ENCODE measurements at regions not wholly inside any gene's neighbourhood (a gene's known extent, or its start where the extent isn't known, plus 50 kb on each side); places are given as distances from the start of the nearest gene placed in this dataset.

DNA sequence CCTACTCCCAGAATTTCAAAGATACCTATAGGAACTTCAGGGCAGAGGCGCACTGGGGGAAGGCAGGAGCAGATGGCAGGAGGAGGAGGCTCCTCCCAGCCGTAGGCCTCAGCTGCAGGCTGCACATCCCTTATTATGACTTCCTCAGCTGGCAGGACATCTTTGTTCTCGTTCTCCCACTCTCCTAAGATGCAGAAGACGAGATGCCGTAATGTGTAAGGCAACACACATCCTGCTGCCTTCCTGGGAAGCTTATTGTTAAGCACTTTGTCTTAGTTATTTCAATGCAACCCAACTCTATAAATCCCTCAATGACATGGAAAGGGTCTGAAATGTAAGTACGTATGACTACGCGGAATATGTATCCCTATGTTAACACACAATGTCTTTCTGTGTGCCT is 599.8 kb upstream of the MGMT start:
- no peak for FAIRE-seq

DNA sequence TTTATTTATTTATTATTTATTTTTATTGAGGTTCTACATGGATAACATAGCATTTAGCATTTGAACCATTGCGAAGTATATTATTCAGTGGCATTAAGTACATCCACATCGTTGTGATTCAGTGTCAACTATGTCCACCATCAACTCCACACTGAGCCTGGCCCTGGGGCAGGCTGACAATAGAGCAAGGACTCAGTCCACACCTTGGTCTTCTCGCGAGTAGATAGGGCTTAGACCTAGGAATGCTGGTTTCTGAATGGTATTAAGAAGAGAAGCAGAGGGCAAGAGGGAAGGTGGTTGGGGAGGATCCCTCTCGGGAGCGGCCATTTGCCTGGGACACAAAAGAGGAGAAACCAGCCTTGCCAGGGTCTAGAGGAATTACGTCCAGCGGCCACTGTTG is 599.2 kb upstream of the MGMT start:
- no peak for FAIRE-seq

DNA sequence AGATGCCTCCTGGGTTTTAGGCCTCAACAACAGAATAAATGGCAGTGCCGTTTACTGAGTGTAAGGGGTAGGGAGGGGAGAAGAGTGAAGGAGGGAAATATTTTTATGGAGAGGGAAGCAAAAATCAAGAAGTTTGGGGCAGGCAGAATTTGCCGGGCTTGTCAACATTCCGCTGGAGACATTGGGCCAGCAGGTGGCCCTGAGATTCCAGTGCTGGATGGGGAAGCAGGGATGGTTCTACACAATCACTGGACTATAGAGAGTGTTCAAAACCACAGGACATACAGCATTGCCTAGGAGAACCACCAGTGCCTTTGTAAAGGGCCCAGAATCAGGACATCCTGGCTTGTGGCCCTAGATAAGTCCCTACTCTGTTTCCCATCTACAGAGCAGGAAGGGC is 598.6 kb upstream of the MGMT start:
- no peak for FAIRE-seq

DNA sequence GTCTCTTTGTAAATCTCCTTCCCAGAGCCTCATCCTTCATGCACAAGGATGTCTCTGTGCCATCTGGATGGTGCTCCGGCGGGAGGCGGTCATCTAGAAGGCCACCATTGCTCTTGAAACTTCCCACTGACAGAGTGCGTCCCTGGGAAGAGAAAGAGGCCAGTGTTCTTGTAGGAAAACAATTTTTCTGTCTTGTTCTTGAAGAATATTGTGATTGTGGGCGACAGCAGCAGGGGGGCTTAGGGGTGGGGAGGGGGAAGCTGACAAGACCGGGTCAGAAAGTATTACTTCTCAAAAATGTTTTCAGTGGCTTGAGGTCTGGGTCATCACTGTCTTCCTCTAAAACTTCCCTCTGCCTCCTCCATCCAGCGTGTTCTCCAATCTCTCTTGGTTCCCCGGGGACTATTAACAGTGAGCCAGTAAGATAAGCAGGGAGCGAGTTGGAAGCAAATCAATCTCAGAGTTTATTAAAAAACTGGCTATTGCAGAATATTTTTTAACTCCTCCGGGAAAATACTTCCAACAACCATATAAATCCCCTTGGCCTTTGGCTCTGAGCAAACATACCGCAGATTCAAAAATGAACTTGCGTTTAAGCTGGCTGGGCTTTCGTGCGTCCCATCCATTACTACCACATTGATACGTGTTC is 597.8 kb upstream of the MGMT start:
- no peak for FAIRE-seq

DNA sequence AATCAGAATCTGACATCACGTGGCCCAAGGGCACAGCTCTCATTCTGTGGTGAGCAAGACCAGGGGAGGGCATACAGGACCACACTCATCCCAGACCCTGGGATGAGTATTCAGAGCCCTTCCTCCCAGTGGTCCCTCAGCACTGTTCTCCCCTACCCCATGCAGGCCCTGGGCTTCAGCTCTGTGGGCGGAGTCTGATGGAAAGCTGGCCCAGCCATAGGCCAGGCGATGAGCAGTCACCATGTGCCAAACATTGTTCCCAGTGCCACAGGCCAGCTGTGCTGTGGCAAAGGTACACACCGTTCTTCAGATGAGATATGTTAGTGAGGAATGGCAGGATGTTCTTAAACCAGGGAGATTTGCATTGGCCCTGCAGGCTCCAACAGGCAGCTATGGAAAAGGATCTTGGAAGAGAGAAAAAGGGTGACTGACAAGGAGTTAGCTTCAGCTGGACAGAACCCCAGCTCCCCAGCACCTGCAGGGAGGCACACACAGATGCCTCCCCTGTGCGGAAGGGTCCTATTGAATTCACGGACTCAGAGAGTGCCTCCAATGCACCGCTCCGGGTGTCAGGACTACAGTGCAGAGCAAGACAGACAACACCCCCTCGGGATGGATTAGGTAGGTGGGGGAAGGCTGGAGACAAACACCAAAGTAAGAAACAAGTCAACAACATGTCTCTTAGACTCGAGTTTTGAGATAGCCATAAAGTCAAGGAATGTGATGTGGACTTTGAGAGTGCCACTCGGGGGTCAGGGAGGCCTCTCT is 596.0 kb upstream of the MGMT start:
- no peak for FAIRE-seq

DNA sequence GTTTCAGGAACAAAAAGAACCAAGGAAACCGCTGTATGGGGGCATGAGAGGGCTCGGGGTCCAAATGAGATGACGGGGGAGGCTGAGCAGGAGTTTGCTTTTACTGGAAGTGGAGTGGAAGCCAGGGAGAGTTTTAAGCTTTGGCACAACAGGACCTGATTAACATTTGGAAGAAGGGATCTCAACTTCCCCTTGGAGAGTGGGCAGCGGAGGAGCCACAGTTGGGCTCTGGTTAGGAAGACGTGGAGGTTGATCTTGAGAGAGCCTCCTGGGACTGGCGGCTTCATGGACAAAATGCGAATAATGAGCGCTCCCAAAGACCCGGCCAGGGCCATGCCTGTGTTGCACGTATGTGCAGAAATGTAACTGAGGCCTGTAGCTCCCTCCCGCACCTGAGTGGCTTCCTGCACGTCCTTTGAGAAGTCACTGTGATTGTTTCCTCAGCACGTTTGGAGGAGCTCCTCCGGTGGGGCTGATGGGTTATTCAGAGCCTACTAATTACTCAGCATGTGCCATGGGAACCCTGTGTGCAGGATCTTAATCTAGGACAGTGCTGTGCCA is 595.3 kb upstream of the MGMT start:
- FAIRE-seq, result no peak

DNA sequence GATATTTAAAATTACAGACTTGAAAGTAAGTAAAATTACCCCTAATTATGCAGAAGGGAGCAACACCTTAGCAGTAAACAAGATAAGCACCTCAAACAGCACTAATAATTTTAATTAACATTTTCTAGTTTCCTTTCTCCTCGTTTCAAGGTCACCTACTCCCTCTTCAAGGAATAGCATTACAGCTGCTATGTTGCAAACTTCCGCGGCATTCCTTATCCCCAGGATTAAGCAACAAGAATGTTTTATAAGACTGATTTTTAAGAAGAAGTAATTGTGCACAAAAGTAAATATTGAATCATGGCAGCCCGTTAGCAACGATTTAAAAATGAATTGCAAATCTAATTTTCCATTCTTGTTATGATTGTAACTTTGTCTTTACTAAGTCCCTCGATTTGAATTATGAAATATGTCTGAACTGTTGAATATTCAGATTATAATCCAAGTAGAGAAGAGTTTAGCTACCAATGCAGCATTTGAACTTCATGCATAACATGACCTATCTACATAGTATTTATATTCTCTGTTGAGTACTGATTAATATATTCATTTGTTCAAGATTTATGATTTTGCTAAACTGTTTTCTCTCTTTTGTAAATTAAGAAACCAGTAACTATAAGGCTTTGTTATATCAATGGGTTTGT is 593.5 kb upstream of the MGMT start:
- peak; percentile 13 for FAIRE-seq

DNA sequence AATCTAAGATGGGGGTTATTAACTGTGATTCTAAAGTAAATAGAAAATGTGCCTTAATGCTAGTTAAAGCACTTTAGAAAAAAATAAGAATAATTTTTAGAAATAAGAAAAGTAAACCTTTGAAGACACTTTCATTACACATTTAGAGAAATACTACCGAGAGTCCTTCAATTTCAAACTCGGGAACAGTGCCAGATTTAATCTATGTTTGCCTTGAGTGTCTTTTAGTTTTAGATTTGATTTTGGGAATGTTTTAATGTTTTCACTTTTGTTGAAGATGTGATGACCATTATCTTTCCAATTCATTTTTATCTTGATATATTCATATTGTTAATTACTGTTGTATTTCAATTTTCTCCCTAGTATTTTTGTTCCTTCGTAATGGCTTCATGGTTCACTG is 592.7 kb upstream of the MGMT start:
- no peak for FAIRE-seq

DNA sequence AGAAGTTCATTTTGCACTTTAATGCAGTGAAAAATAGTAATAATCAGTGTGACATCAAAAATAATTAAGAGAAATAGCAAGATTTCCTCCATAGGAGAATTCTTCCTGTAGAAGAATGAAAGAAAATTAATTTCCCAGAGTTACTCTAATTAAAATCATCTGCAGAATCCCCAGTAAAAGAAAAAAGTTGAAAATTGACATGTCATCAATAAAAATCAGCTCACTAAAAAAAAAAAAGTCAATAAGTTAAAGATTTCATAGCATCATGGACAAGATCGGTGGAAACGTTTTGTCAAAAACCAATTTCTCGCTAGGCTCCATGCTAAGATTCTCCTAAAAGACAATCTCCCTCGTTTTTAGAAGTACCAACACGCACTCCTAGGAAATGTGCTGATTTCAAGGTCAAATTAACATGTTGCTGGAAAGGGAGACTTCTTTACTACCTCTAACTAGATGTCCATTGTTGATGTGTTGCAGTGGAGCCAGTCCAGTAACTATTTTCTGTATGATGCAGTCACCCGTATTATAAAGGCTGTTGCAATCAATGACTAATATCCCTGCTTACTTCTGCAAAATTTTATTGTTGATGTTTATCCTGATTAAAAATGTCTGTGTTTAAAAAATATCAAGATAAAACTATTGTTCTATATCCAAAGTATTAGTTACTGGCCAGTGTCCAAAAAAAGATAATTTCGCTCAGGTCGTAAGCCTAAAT is 591.9 kb upstream of the MGMT start:
- no peak for FAIRE-seq

DNA sequence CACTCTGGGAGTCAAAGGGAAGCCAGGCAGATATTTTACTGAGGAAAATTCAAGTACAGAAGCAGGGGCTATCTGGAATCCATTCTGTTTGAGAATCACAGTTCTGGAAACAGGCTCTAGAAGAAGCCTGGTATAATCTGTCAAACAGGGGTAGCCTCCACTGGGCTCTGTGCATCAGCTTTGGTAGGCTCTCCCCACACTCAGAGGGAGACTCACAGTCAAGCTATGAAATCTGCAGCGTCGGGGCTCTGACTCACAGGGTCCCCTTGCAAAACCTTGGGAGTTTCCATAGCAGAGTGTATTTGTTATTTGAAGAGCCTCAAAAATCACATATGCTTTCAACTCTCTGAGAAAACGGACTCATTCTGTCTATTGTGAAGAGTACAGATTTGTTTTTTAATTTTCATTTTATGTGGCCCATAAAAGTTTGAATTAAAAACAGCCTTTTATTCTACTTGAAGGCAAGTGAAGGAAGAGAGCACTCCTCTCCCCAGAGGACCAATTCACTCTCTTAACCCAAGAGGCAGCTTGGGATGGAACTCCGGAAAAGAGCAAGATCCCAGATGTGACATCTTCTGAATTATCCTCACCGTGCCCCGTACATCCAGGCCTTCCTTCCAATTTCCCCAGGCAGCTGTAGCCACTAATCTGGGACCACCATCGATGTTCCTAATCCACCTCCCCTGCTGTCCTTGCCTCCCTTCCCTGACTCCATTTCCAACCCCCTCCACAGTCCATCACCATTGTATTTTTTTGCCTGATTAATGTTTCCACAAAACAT is 590.9 kb upstream of the MGMT start:
- FAIRE-seq, result no peak

DNA sequence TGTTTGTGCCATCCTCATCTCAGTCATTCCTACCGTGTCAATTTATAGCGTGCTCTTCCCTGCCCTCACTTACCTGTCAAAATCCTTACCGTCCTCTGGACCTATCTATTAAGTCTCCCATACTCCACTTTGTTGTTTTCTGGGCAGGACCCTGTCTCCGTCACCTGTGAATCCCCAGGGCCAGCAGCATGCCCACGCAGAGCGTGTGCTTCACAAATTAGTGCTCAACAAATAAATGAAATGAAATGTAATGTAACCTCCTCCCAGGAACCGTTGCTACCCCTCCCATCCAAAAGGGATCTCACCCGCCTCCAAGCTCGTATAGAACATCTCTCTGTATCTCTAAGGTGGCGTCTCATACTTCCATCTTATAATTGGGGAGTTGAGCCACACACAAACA is 589.9 kb upstream of the MGMT start:
- FAIRE-seq, result no peak

DNA sequence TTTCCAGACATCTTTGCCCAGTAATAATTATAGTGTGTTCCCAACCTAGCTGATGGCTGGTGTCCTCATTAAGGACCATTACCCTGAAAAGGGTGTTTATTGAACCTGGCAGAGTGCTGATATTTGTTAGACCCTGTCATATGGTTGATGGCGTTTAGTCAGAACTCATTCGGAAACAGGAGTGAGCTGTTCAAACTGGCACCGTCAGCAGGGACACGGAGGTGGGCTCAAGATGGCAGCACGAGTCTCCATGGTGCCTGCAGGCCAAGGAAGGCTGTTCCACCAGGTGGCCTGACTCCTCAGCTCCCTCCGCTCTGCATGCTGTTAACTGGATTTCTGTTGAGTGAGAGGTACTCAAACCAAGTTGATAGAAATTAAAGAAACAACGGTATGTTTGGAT is 589.1 kb upstream of the MGMT start:
- no peak for FAIRE-seq

DNA sequence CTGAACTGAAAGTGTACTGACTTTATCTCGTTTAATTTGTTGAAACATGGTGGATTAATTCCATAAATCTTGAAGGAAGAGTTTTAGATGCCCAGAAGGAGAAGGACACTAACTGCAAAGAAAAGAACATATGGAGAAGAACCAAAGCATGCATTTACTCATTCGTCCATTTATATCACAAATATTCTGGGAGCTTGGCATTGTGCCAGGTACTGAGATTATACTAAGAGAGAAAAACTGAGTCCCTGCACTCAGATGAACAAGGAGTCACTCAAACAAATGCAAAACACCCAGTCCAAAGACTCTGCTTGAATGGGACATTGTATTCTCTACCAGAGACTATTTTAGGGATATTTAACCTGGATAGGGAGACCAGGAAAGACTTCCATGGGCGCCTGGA is 588.0 kb upstream of the MGMT start:
- no peak for FAIRE-seq

DNA sequence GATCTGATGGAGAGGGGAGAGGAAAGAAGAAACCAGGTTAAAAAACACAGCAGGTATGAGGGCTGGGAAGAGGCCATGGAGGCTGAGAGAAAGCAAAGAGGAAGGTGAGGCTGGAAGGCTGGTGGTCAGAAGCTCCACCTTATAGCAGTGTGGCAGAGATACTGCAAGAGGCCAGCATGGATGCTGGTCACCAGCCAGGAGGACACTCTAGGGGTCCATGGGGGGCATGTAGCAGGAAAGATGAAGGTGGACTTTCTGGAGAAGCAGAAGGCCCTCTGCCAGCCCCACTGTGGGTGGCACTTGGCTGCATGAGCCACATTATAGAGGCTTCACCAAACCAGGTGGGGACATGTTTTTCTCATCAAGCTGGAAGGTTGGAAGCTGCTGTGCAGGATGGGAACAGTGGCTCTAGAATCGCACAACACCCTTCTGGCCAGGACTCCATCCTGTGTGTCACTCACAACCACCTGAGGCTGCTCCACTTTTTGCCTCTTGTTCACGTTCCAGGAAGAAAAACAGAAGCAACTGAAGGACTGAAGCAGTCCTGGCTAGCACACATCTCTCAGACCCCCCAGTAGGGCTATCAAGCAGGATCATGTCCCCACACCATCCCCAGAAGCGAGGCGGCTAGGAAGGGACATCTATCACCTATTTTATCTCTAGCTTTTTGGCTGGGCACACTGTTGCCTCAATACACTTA is 587.5 kb upstream of the MGMT start:
- no peak for FAIRE-seq

DNA sequence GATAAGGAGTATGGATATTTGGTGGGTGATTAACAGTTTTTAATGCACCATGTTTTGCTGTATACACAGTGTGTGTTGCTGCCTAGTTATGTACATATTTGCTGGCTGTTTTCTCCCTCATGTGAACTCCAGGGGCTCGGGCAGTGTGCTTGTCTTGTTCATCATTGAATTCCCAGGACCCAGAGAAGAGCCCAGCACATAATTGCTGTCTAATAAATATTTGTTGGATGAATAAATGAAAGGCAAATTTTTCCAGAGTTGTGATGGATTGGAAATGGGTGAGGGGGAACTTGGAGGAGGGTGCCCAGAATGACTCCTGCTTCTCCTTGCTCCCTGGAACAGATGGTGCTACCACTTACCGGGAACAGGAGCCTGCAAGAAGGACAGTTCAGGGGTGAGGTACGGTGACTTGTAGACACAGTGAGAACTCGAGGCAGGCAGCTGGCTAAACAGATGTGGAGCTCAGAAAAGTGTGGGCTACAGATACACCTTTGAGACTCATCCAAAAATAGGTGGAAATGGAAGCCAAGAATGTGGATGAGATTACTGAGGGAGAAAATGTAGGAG is 586.8 kb upstream of the MGMT start:
- no peak for FAIRE-seq

DNA sequence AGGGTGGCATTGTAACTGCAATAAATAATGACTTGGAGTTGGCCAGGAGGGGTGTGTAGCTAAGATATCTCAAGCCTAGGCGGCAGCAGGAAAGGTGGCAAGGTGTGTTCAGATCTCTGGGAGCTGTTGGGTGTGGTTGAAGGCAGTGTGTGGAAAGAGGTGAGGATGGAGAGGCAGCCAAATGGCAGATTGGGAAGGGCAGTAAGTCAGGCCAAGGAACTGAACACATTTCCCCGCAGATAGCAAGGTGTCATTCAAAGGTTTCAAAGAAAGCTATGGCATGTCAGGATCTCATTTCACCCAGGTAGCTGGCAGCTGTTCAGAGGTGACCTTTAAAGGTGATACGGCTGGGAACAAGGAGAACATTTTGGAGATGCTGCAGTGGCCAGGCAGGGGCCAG is 586.0 kb upstream of the MGMT start:
- no peak for FAIRE-seq

DNA sequence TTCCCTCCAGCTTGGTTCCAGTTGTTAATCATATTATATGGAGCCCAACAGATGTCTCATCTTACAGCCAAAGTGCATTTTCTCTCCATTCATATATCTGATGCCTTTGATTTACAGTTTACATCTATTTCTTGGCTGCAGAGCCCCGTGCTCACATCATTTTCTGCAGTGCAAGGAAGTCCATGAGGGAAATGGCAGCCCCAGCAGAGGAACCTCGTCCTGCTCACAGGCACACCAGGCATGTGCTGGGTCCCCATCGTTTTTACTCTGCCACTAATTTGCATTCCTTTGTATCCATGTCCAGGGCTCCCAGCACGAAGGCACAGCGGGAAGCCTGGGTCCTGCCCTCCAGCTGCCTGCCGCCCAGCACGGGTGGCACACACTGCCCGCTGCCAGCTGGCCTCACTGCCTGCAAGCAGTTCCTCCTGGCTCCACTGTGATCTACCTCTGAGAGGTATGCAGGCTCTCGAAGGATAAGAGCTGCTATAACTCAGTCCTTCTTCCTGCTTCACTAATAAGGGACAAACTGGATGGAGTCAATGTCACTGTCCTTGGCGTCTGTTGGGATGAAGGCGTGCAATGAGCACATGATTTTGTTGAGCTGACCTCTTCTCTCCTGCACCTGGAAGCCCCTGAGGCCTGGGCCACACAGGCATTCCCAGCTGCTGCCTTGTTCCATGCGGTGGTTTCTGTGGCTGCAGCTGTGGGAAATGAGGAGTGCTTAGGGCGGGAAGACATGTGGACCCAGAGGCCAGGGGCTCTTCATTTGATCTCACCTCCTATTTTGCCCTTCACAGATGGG is 583.6 kb upstream of the MGMT start:
- no peak for FAIRE-seq

DNA sequence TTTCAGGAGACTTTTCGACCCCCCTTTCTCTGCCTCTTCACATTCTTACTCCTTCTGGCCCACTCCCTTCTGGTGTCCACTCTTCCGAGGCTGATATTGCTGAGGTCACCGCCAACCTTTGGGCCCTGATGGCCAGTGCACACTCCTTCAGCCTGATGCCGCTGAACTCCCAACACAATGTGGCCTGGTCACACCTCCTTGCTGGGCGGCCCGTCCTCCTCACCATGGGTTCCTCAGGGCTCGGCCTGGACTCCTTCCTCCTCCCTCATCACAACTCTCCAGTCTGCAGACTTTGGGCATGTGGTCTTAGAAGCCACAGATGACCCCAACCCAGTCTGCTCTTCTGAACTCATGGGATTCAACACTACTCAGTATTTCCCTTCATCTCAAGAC is 583.0 kb upstream of the MGMT start:
- no peak for FAIRE-seq

DNA sequence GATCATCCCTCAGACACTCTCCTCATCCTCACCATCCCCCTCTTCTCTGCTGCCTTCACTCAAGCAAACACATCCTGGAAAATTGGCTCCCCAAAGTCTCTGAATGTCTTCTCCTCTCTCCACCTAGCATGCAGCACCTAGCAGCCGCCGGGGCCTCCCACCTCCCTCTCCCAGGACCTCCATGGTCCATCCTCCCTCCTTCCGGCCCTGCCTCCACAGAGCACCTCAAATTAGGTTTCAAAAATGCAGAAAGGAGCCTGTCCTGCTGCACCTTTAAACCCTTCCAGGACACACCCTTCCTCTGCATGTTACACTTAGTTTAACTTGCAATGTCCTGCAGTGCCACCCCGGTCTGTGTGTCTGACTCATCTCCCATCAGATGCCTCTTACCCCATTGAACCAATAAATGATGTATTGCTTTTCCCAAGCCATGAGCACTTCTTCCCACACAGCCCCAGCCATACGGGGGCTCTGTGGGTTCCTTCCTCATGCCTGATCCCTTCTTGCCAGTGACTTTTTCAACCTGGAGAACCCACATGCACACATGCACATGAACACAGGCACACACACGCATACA is 582.5 kb upstream of the MGMT start:
- no peak for FAIRE-seq
